Neural cell (in vitro differentiated cells): ENCODE measurements at regions not wholly inside any gene's neighbourhood (a gene's known extent, or its start where the extent isn't known, plus 50 kb on each side); places are given as distances from the start of the nearest gene placed in this dataset.

ENCODE experiments used
- H2AFZ ChIP-seq: fragments of 200-600, 300-800 bp; sonication (generic), shearing (Covaris generic); 2 replicates; pipeline ENCODE4 v1.6.0; 2014; ENCODE audit warnings: low read depth, mild to moderate bottlenecking, antibody characterized with exemption, low read length, moderate library complexity
- H3F3A ChIP-seq: fragments of 200-600 bp; shearing (Covaris generic); 2 replicates; pipeline ENCODE4 v1.6.1; 2016; ENCODE audit warnings: mild to moderate bottlenecking, moderate library complexity, mixed read lengths, antibody characterized with exemption, low read length; ENCODE audit not compliant: insufficient read depth, poor library complexity, severe bottlenecking
- H3K27ac ChIP-seq: fragments of 200-600, 300-800 bp; sonication (generic), shearing (Covaris generic); 2 replicates; pipeline ENCODE4 v1.5.1; 2014; ENCODE audit warnings: mild to moderate bottlenecking, low read length, moderate library complexity
- H3K27me3 ChIP-seq: fragments of 300-800, 200-600 bp; sonication (generic), shearing (Covaris generic); 2 replicates; pipeline ENCODE4 v1.6.0; 2014; ENCODE audit warnings: mild to moderate bottlenecking, low read depth, low read length, moderate library complexity; ENCODE audit not compliant: insufficient read depth
- H3K36me3 ChIP-seq: fragments of 300-800, 200-600 bp; sonication (generic), shearing (Covaris generic); 2 replicates; pipeline ENCODE4 v1.5.1; 2014; ENCODE audit warnings: mild to moderate bottlenecking, antibody characterized with exemption, low read length, moderate library complexity; ENCODE audit not compliant: insufficient read depth
- H3K4me2 ChIP-seq: fragments of 300-800, 200-600 bp; sonication (generic), shearing (Covaris generic); 2 replicates; pipeline ENCODE4 v1.6.0; 2014; ENCODE audit warnings: mild to moderate bottlenecking, low read length
- H3K4me3 ChIP-seq: fragments of 300-800, 200-600 bp; sonication (generic), shearing (Covaris generic); 2 replicates; pipeline ENCODE4 v1.5.1; 2014; ENCODE audit warnings: mild to moderate bottlenecking, low read length, moderate library complexity
- H3K79me2 ChIP-seq: fragments of 200-600 bp; shearing (Covaris generic); replicated peaks from 2 replicates; pipeline ENCODE4 v1.6.0; 2014; ENCODE audit warnings: mild to moderate bottlenecking, low read length, moderate library complexity; ENCODE audit not compliant: insufficient read depth
- H3K9ac ChIP-seq: fragments of 300-800, 200-600 bp; sonication (generic), shearing (Covaris generic); 2 replicates; pipeline ENCODE4 v1.6.1; 2016; ENCODE audit warnings: mild to moderate bottlenecking, low read length, mixed read lengths
- H3K9me2 ChIP-seq: fragments of 200-600 bp; shearing (Covaris generic); 2 replicates; pipeline ENCODE4 v1.6.1; 2016; ENCODE audit warnings: mild to moderate bottlenecking, low read length, mixed read lengths; ENCODE audit not compliant: insufficient read depth
- H3K9me3 ChIP-seq: fragments of 200-600, 300-800 bp; sonication (generic), shearing (Covaris generic); 2 replicates; pipeline ENCODE4 v1.6.1; 2016; ENCODE audit warnings: mild to moderate bottlenecking, mixed run types, low read length, moderate library complexity, mixed read lengths
- H4K20me1 ChIP-seq: fragments of 200-600 bp; shearing (Covaris generic); 2 replicates; pipeline ENCODE4 v1.6.1; 2016; ENCODE audit warnings: mild to moderate bottlenecking, mixed run types; ENCODE audit not compliant: insufficient read depth
- CTCF ChIP-seq: fragments of 450-650 bp; IDR thresholded peaks from 2 replicates; pipeline ENCODE4 v1.5.1; 2014; ENCODE audit warnings: antibody characterized with exemption, mild to moderate bottlenecking, moderate library complexity; ENCODE audit not compliant: poor library complexity, severe bottlenecking
- EP300 ChIP-seq: fragments of 450-650 bp; conservative IDR thresholded peaks from 2 replicates; pipeline ENCODE4 v1.6.1; 2014; ENCODE audit warnings: antibody characterized with exemption, mild to moderate bottlenecking, moderate library complexity; ENCODE audit not compliant: poor library complexity, severe bottlenecking
- EZH2 ChIP-seq: fragments of 200-600, 300-800 bp; shearing (Covaris generic), sonication (generic); IDR thresholded peaks from 2 replicates; pipeline ENCODE4 v1.6.1; 2014; ENCODE audit warnings: antibody characterized with exemption, low read length, borderline replicate concordance, mild to moderate bottlenecking; ENCODE audit not compliant: insufficient read depth, poor library complexity, severe bottlenecking
- MXI1 ChIP-seq: fragments of 450-650 bp; conservative IDR thresholded peaks from 2 replicates; pipeline ENCODE4 v1.6.1; 2014; ENCODE audit warnings: antibody characterized with exemption, mild to moderate bottlenecking; ENCODE audit not compliant: poor library complexity, severe bottlenecking
- POLR2AphosphoS5 ChIP-seq: IDR thresholded peaks from 2 replicates; pipeline ENCODE4 v1.6.1; 2012
- RAD21 ChIP-seq: fragments of 450-650 bp; conservative IDR thresholded peaks from 2 replicates; pipeline ENCODE4 v1.6.1; 2014; ENCODE audit warnings: antibody characterized with exemption, mild to moderate bottlenecking, moderate library complexity
- REST ChIP-seq: IDR thresholded peaks from 2 replicates; pipeline ENCODE4 v1.6.1; 2012; ENCODE audit warnings: borderline replicate concordance
- SMC3 ChIP-seq: fragments of 450-650 bp; conservative IDR thresholded peaks from 2 replicates; pipeline ENCODE4 v1.6.1; 2014; ENCODE audit warnings: antibody characterized with exemption, mild to moderate bottlenecking, moderate library complexity; ENCODE audit not compliant: poor library complexity

GRCh38 chr15:46277451-46277850, 642.6 kb downstream of the SQOR start:
- Histone ChIP-seq H2AFZ (no peak overlapping the region), H3K27me3 (no peaks in the 10 kb centered on the region), H4K20me1 (no peaks in the 10 kb centered on the region), H3K36me3 (no peaks in the 10 kb centered on the region), H3K27ac (peak overlapping the region; percentile 80), H3K9me2 (no peaks in the 10 kb centered on the region), H3K9me3 (no peaks in the 10 kb centered on the region), H3F3A (peaks cover 4% of the 10 kb centered on the region), H3K4me2 (peak overlapping the region; percentile 18), H3K4me3 (peak overlapping the region; percentile 27), H3K9ac (peak overlapping the region; percentile 6), H3K79me2 (no peaks in the 10 kb centered on the region)
- TF ChIP-seq EZH2 (no peak), CTCF (no peak), EP300 (no peak), MXI1 (no peak)

- Histone ChIP-seq H3K79me2 (no peaks in the 10 kb centered on the region), H3K4me2 (peak overlapping the region; percentile 18), H3K9me2 (no peaks in the 10 kb centered on the region), H4K20me1 (no peaks in the 10 kb centered on the region), H3K36me3 (no peaks in the 10 kb centered on the region), H3K9me3 (no peaks in the 10 kb centered on the region), H3K27ac (peak overlapping the region; percentile 80), H2AFZ (no peak overlapping the region), H3K4me3 (peak overlapping the region; percentile 27), H3K27me3 (no peaks in the 10 kb centered on the region), H3F3A (peaks cover 4% of the 10 kb centered on the region), H3K9ac (peak overlapping the region; percentile 6)
- TF ChIP-seq EZH2 (no peak), CTCF (no peak), SMC3 (no peak), RAD21 (no peak), MXI1 (no peak), REST (peak; percentile 76), POLR2AphosphoS5 (peak; percentile 84), EP300 (peak; percentile 88)
Measured at GRCh38 chr15:46278062-46278461, 643.2 kb downstream of the SQOR start.
